ENCODE measurements at regions not wholly inside any gene's neighbourhood (a gene's known extent, or its start where the extent isn't known, plus 50 kb on each side); places are given as distances from the start of the nearest gene placed in this dataset.

GRCh38 chr13:77999746-78000145, 81.1 kb upstream of the EDNRB start:
- DNase-seq (ENCODE audit: low spot score in 2 of 2) (no peak), ATAC-seq (no peak)
- Mint-ChIP-seq H3K27ac (no peak overlapping the region), H3K9me3 (peaks cover 0 to 8% of the 10 kb centered on the region in 2 donors), H3K36me3 (no peaks in the 10 kb centered on the region)

GRCh38 chr13:77994166-77994565, 75.5 kb upstream of the EDNRB start:
- Mint-ChIP-seq H3K27ac (no peak overlapping the region), H3K9me3 (no peaks in the 10 kb centered on the region), H3K36me3 (no peaks in the 10 kb centered on the region)
- DNase-seq (ENCODE audit: low spot score in 2 of 2) (no peak), ATAC-seq (no peak)

GRCh38 chr13:77991003-77991402, 72.4 kb upstream of the EDNRB start:
- H3K36me3 Mint-ChIP-seq, result no peaks in the 10 kb centered on the region
- no peaks in the 10 kb centered on the region for H3K9me3 Mint-ChIP-seq
- DNase-seq (ENCODE audit: low spot score in 2 of 2), result no peak
- H3K27ac Mint-ChIP-seq, result no peak overlapping the region
- ATAC-seq, result no peak

- ATAC-seq (no peak), DNase-seq (ENCODE audit: low spot score in 2 of 2) (no peak)
- no peaks in the 10 kb centered on the region for H3K9me3 Mint-ChIP-seq
- H3K27ac Mint-ChIP-seq, result no peak overlapping the region
- no peaks in the 10 kb centered on the region for H3K36me3 Mint-ChIP-seq
Measured at GRCh38 chr13:77989281-77989680, 70.7 kb upstream of the EDNRB start.

GRCh38 chr13:77988355-77988754, 69.7 kb upstream of the EDNRB start:
- DNase-seq (ENCODE audit: low spot score in 2 of 2), result no peak
- Mint-ChIP-seq H3K27ac (no peak overlapping the region), H3K36me3 (no peaks in the 10 kb centered on the region), H3K9me3 (no peaks in the 10 kb centered on the region)
- no peak for ATAC-seq

- no peak for ATAC-seq
- Mint-ChIP-seq H3K36me3 (no peaks in the 10 kb centered on the region), H3K27ac (no peak overlapping the region), H3K9me3 (no peaks in the 10 kb centered on the region)
- no peak for DNase-seq (ENCODE audit: low spot score in 2 of 2)
Measured at GRCh38 chr13:77986713-77987112, 68.1 kb upstream of the EDNRB start.

GRCh38 chr13:77985866-77986636, 67.4 kb upstream of the EDNRB start:
- Mint-ChIP-seq H3K36me3 (no peaks in the 10 kb centered on the region), H3K27ac (no peak overlapping the region), H3K9me3 (no peaks in the 10 kb centered on the region)
- ATAC-seq, result no peak
- no peak for DNase-seq (ENCODE audit: low spot score in 2 of 2)

GRCh38 chr13:77981281-77981881, 62.8 kb upstream of the EDNRB start:
- H3K9me3 Mint-ChIP-seq, result no peaks in the 10 kb centered on the region
- H3K27ac Mint-ChIP-seq, result no peak overlapping the region
- DNase-seq (ENCODE audit: low spot score in 2 of 2), result no peak
- no peak for ATAC-seq
- H3K36me3 Mint-ChIP-seq, result no peaks in the 10 kb centered on the region

- no peak for ATAC-seq
- Mint-ChIP-seq H3K9me3 (no peaks in the 10 kb centered on the region), H3K27ac (no peak overlapping the region), H3K36me3 (no peaks in the 10 kb centered on the region)
- DNase-seq (ENCODE audit: low spot score in 2 of 2), result no peak
Measured at GRCh38 chr13:77980592-77980991, 62.0 kb upstream of the EDNRB start.

- ATAC-seq (no peak), DNase-seq (ENCODE audit: low spot score in 2 of 2) (no peak)
- no peak overlapping the region for H3K27ac Mint-ChIP-seq
- peaks cover 0 to 2% of the 10 kb centered on the region in 2 donors for H3K36me3 Mint-ChIP-seq
- peaks cover under 1% of the 10 kb centered on the region in 2 donors for H3K9me3 Mint-ChIP-seq
Measured at GRCh38 chr13:77979721-77980385, 61.2 kb upstream of the EDNRB start.

GRCh38 chr13:77975358-77976042, 56.9 kb upstream of the EDNRB start:
- no peak for DNase-seq (ENCODE audit: low spot score in 2 of 2)
- Mint-ChIP-seq H3K27ac (no peak overlapping the region), H3K36me3 (peaks cover 0 to 5% of the 10 kb centered on the region in 2 donors), H3K9me3 (peaks cover 4 to 5% of the 10 kb centered on the region in 2 donors)
- ATAC-seq, result no peak

GRCh38 chr13:77969299-77969698, 50.7 kb upstream of the EDNRB start:
- no peak overlapping the region for H3K27ac Mint-ChIP-seq
- H3K9me3 Mint-ChIP-seq, result peaks cover 0 to 4% of the 10 kb centered on the region in 2 donors
- H3K36me3 Mint-ChIP-seq, result no peaks in the 10 kb centered on the region
- DNase-seq (ENCODE audit: low spot score in 2 of 2) (no peak), ATAC-seq (no peak)

All from activated naive CD4-positive, alpha-beta T cell treated with anti-CD3 and anti-CD28 coated beads, Interleukin-2, amount 50 U/mL, for 72 hours (primary cell).